GM18867 (cell line): ENCODE measurements at regions not wholly inside any gene's neighbourhood (a gene's known extent, or its start where the extent isn't known, plus 50 kb on each side); places are given as distances from the start of the nearest gene placed in this dataset.

Experiments used
- ATAC-seq: cut with Tn5 transposase; IDR thresholded peaks from one replicate; pipeline ENCODE4 v1.9.1; 2021; ENCODE audit warnings: mild to moderate bottlenecking, moderate library complexity; ENCODE audit not compliant: unreplicated experiment

GRCh38 chr4:138927072-138927471 is 88.5 kb upstream of the NOCT start:
- no peak for ATAC-seq

GRCh38 chr4:138925495-138925894 is 90.1 kb upstream of the NOCT start:
- no peak for ATAC-seq

GRCh38 chr4:138919094-138919936 is 96.3 kb upstream of the NOCT start:
- ATAC-seq = peak; percentile 89

GRCh38 chr4:138918169-138918869 is 97.3 kb upstream of the NOCT start:
- ATAC-seq = no peak

- no peak for ATAC-seq
Observed at GRCh38 chr4:138916763-138917162, 98.8 kb upstream of the NOCT start.

GRCh38 chr4:138915756-138916155 is 99.8 kb upstream of the NOCT start:
- no peak for ATAC-seq

GRCh38 chr4:138912704-138913340 is 102.8 kb upstream of the NOCT start:
- no peak for ATAC-seq

GRCh38 chr4:138911909-138912703 is 103.5 kb upstream of the NOCT start:
- ATAC-seq = no peak

GRCh38 chr4:138910914-138911336 is 104.7 kb upstream of the NOCT start:
- no peak for ATAC-seq

- no peak for ATAC-seq
Observed at GRCh38 chr4:138910195-138910913, 105.2 kb upstream of the NOCT start.

- no peak for ATAC-seq
Observed at GRCh38 chr4:138909587-138909986, 106.0 kb upstream of the NOCT start.

GRCh38 chr4:138908134-138908533 is 107.4 kb upstream of the NOCT start:
- no peak for ATAC-seq

GRCh38 chr4:138907174-138907573 is 108.4 kb upstream of the NOCT start:
- ATAC-seq = no peak

- ATAC-seq = peak; percentile 53
Observed at GRCh38 chr4:138904793-138905192, 110.8 kb upstream of the NOCT start.

GRCh38 chr4:138903185-138903584 is 112.4 kb upstream of the NOCT start:
- no peak for ATAC-seq

GRCh38 chr4:138902705-138903104 is 112.9 kb upstream of the NOCT start:
- no peak for ATAC-seq

GRCh38 chr4:138901177-138901576 is 114.4 kb upstream of the NOCT start:
- ATAC-seq = no peak

GRCh38 chr4:138899999-138900398 is 115.6 kb upstream of the NOCT start:
- ATAC-seq = no peak

GRCh38 chr4:138898282-138898681 is 117.3 kb upstream of the NOCT start:
- ATAC-seq = no peak

- no peak for ATAC-seq
Observed at GRCh38 chr4:138897811-138898226, 117.8 kb upstream of the NOCT start.
